Mesodermal cell (in vitro differentiated cells): ENCODE measurements at regions not wholly inside any gene's neighbourhood (a gene's known extent, or its start where the extent isn't known, plus 50 kb on each side); places are given as distances from the start of the nearest gene placed in this dataset.

ENCODE experiments used
- H3K27ac ChIP-seq: 2 replicates; pipeline ENCODE4 v1.7.0; 2013; ENCODE audit warnings: mild to moderate bottlenecking, low read depth, low read length, moderate library complexity; ENCODE audit not compliant: severe bottlenecking
- H3K36me3 ChIP-seq: 2 replicates; pipeline ENCODE4 v1.7.1; 2013; ENCODE audit warnings: mild to moderate bottlenecking, low read length, moderate library complexity; ENCODE audit not compliant: control insufficient read depth, insufficient read depth
- H3K4me1 ChIP-seq: one replicate; pipeline ENCODE4 v1.7.1; 2013; ENCODE audit warnings: mild to moderate bottlenecking, low read length; ENCODE audit not compliant: insufficient read depth, control insufficient read depth, poor library complexity, severe bottlenecking
- H3K4me3 ChIP-seq: 2 replicates; pipeline ENCODE4 v1.7.0; 2013; ENCODE audit warnings: low read length, control low read depth, mild to moderate bottlenecking; ENCODE audit not compliant: insufficient read depth, poor library complexity, severe bottlenecking; ENCODE audit errors: extremely low read depth
- H3K9me3 ChIP-seq: 2 replicates; pipeline ENCODE4 v1.7.1; 2013; ENCODE audit warnings: mild to moderate bottlenecking, low read length, moderate library complexity; ENCODE audit not compliant: control insufficient read depth
- WGBS, 2 experiments: methylation state at CpG; one replicate each; pipeline ENCODE4 v1.1.5; 2013; ENCODE audit warnings: missing lambda C conversion rate in 2 of 2; ENCODE audit not compliant: insufficient coverage in 2 of 2; 5-methylcytosine and 5-hydroxymethylcytosine counted together

DNA sequence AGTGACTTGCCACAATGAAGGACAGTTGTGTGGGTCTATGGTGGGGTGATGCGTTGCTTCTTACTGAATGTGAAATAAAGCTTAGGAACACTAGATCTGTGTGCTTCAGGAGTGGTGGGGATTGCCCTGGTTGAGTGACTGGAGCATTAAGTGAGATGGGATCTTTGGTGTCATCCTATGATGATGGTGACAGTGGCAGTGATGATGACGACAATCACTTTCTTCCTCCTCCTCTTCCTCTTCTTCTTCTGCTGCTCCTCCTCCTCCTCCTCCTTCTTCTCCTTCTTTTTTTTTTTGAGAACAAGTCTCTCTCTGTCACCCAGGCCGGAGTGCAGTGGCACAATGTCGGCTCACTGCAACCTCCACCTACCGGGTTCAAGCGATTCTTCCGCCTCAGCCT lies 396.8 kb downstream of the SEC14L1 start:
- H3K9me3 ChIP-seq = no peaks in the 10 kb centered on the region
- no peaks in the 10 kb centered on the region for H3K36me3 ChIP-seq
- 90 to 92% methylated on average over 5 to 6 of the region's 7 CpGs for WGBS, 2 experiments
- peaks cover 10% of the 10 kb centered on the region for H3K4me1 ChIP-seq
- no peak overlapping the region for H3K27ac ChIP-seq
- H3K4me3 ChIP-seq = no peak overlapping the region

DNA sequence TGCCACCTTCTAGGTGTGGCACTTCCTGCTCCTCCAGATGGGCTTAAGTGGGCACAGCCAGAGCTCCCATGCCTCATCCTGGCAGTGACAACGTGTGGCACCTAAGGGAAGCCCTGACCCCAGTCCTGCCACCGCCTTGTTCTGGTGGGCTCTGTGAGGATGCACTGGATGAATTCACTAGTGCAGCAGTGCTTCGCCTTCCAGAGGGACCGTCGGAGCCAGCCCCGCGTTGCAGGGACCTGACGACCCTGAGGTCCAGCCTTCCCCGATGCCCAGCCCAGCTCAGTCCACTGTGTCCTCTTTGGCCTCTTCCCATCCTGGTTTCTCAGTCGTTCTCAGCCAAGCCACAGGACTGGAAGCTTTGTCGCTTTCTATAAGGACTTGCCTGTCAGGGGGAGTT lies 399.8 kb downstream of the SEC14L1 start:
- no peak overlapping the region for H3K4me3 ChIP-seq
- H3K4me1 ChIP-seq = peaks cover 13% of the 10 kb centered on the region
- H3K9me3 ChIP-seq = no peaks in the 10 kb centered on the region
- H3K27ac ChIP-seq = no peak overlapping the region
- WGBS, 2 experiments = 68 to 75% methylated on average over 10 to 11 of the region's 11 CpGs
- no peaks in the 10 kb centered on the region for H3K36me3 ChIP-seq

DNA sequence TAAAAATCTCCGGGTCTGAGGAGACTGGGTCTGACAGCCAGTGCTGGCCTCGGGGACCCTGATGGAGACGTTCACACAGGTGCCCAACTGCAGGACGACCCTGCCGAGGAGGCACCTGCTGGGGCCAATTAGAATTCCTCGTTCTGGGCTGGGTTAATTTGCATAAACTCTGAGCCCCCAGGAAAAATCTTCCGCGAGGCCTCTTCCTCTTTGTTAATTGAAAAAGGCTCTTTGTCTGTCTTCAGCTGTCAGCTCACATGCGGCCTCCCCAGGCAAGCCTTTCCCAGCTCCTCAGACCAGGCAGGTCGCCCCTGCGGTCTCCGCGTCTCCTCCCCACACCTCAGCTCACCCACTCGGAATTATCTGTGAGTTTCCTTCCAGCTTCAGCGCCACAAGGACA lies 400.2 kb downstream of the SEC14L1 start:
- H3K9me3 ChIP-seq = no peaks in the 10 kb centered on the region
- WGBS, 2 experiments = 26 to 28% methylated on average over 13 to 15 of the region's 15 CpGs
- no peak overlapping the region for H3K27ac ChIP-seq
- peaks cover 13% of the 10 kb centered on the region for H3K4me1 ChIP-seq
- H3K36me3 ChIP-seq = no peaks in the 10 kb centered on the region
- H3K4me3 ChIP-seq = no peak overlapping the region

DNA sequence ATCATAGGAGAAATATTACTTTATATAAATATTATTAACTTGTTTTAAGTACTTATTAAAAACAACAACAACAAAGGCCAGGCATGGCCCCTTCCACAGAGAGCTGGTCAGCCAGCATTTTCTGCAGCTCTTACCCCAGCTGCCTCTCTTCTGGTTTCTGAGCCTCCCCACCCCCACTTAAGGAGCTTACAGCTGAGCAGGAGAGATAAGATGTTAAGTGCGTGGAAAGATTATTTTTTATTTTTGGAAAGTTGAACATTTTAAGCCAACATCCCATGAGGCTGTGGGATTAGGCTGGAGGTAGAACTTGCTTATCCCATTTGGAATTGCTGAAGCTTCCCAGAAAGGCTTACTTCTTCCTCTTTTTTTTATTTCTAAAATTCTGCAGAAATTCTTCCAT lies 401.2 kb downstream of the SEC14L1 start:
- no CpG with 5 or more reads among the region's 1 CpG for WGBS, 2 experiments
- H3K9me3 ChIP-seq = no peaks in the 10 kb centered on the region
- H3K4me3 ChIP-seq = no peak overlapping the region
- H3K4me1 ChIP-seq = peaks cover 17% of the 10 kb centered on the region
- H3K36me3 ChIP-seq = no peaks in the 10 kb centered on the region
- peak overlapping the region; percentile 80 for H3K27ac ChIP-seq

DNA sequence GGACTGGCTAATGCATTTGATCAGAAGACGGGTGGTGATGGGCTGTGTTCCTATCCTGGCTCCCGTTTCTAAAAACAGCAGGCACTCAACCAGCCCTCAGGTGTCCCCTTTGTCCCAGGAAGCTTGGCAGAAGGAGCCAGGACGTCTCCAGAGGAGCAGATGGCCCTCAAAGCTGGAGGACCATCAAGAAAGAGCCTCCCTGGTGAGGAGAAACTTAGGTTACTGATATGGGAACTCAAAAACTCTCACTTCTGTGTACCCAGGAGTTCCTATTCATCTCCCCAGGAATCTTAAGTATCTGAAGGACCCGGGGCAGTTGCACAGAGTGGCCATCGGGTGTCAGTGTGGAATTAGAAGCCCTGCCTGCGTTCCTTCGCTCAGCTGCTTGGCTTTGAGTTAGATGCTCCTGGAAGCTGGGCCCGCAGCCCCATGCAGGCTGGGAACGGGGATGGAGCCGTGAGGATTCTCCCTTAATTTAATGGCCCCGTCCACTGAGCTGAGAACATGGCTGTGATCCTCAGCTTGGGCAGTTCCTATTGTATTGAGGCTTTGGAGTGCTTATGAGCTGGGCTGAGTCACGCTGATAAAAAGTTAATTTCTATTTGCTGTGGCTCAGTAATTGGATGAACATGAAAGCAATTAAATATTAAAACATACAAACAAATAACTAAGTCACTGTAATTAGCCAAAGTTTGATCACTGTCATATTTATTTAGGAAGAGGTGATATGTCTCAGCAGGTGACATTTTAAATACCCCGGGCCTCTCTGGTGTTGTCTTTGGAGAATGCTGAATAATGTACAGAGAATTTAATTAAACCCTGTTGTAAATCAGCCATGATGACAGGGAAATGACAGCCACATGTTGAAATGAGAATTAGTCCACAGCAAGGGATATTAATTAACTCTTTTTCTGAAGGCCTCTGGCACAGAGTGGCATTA lies 402.1 kb downstream of the SEC14L1 start:
- no peak overlapping the region for H3K4me3 ChIP-seq
- no peaks in the 10 kb centered on the region for H3K9me3 ChIP-seq
- H3K4me1 ChIP-seq = peaks cover 17% of the 10 kb centered on the region
- no peaks in the 10 kb centered on the region for H3K36me3 ChIP-seq
- peak overlapping the region; percentile 80 for H3K27ac ChIP-seq
- WGBS, 2 experiments = 12 to 15% methylated on average over 10 to 12 of the region's 13 CpGs

DNA sequence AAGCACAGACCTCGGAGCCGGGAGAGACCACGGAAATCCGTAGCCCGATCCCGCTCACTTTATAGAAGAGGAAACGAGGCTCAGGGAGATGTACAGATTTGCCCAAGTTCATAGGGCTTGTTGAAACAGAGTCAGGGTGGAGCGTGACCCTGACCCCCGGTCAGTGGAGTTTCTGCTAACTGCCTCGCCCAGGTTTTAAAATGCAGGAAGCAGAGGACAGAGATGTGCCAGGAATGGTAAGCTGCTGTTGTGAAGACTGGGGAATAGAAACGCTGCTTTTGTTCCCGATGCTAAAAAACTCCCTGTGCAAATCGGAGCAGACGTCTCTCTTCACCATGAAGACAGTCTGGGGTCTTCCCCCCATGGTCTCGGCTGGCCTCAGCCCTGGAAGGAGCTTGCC lies 403.0 kb downstream of the SEC14L1 start:
- Histone ChIP-seq H3K27ac (no peak overlapping the region), H3K9me3 (no peaks in the 10 kb centered on the region)
- WGBS, 2 experiments = 90% methylated on average over 15 of the region's 15 CpGs

DNA sequence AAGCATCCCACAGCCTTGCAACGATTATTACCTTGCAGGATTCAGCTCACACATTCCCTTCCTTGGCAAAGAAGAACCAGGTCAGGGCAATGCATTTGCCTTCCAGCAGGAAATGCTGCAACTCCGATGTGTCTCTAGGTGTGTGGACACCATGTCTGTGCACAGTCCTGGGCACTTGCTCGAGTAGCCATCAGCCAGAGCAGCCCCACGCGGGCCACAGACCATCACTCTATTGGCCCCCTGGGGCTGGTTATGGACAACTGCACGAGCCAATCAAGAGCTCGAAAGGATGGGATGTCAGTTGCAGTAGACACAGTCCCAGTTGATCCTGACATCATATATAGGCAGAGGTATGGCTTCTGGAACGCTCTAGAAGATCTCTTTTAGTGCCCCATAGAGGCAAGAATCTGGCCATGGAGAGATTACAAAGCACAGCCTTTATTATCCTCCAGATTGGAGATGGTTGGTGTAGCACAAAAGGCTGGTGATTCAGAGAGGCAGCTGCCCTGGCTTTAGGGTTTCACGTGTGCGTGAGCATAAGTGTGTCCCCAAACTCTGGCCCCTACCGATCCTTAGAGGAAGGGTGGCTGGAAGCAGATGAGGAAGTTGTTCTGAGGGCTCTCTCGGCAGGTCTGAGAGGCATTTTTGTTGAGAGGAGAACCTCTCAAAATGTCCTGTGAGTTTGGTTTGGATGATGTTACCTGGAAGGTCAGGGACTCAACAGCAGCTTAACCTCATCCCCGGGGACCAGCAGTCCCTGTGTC lies 403.8 kb downstream of the SEC14L1 start:
- no peak overlapping the region for H3K27ac ChIP-seq
- H3K9me3 ChIP-seq = no peaks in the 10 kb centered on the region
- no peak overlapping the region for H3K4me3 ChIP-seq
- peaks cover 17% of the 10 kb centered on the region for H3K4me1 ChIP-seq
- WGBS, 2 experiments = 79 to 83% methylated on average over 12 to 13 of the region's 13 CpGs
- H3K36me3 ChIP-seq = no peaks in the 10 kb centered on the region

More for the DNA sequence above, 403.0 kb downstream of the SEC14L1 start:
- Histone ChIP-seq H3K4me3 (no peak overlapping the region), H3K36me3 (no peaks in the 10 kb centered on the region), H3K4me1 (peaks cover 17% of the 10 kb centered on the region)

DNA sequence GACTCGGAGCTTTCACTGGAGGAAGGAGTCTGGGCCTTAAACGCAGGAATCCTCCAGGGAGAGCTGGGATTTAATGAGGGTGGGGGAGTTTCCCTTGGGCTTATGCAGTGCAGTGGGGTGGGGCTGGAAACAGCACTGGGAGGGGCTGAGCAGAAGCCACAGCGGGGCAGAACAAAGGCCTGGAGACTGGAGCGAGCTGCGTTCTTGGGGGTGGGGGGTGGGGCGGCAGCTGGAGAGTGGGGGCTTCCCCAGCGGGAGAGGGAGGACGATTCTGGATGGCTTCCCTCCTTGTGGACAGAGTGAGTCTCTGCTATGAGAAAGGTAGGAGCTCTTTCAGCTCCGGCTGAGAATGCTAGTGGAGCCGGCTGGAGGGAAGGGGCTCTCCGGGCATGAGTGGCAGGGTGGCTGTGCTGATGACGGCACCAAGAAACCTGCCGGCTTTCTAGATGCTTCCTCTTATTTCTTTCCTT lies 406.0 kb downstream of the SEC14L1 start:
- 35 to 38% methylated on average over 8 to 10 of the region's 13 CpGs for WGBS, 2 experiments
- H3K27ac ChIP-seq = peak overlapping the region; percentile 45
- peaks cover 15% of the 10 kb centered on the region for H3K4me1 ChIP-seq

DNA sequence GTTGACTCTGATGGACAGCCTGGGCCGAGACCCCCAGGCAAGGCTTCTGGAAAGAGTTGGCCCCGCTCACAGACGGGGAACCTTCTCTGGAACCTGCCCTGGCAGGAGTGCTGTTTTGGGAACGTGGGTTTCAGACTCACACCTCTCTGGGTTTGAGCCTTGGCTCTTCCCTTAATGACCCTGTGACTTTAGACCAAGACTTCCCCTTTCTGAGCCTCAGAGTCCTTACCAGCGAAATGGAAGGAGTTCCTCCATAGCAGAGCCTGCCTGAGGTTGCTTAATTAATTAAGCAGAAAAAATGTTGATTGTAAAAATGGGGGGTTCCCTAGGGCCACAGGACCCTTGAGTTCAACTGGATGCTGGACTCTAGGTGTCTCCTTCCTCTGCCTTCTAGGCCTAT lies 408.2 kb downstream of the SEC14L1 start:
- Histone ChIP-seq H3K9me3 (no peaks in the 10 kb centered on the region), H3K27ac (no peak overlapping the region), H3K4me1 (peaks cover 4% of the 10 kb centered on the region), H3K36me3 (no peaks in the 10 kb centered on the region), H3K4me3 (no peak overlapping the region)
- WGBS, 2 experiments = 91 to 100% methylated on average over 4 to 5 of the region's 5 CpGs

More for the DNA sequence above, 406.0 kb downstream of the SEC14L1 start:
- Histone ChIP-seq H3K9me3 (no peaks in the 10 kb centered on the region), H3K4me3 (peak overlapping the region; percentile 19), H3K36me3 (no peaks in the 10 kb centered on the region)

DNA sequence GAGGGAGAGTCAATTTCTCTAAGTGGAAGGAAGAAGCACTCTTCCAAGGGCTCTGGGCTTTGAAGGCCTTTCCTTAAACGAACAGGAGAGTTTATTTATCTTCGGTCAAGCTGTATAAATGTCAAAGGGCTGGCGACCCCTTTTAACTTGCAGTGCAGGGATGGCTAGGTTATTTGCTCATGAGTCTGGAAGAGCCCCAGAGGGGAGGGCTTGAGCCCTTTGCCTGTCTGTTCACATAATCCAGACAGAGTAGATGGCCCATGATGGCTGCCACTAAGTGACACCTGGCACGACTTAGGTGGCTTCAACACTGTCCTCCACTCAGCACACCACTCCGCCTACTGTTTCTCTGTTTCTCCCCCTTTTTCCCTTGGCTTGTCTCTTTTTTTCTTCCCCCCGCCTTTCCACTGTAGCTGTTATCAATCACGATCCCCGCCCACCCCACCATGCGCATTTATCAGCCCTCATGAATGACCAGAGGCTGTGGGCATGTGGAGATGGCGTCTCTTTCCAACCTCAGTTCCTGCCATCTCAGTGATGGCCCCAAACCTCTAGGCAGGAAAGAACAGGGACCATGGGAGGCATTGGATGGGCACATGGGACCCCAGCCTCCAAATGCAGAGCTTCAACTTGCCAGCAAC lies 408.7 kb upstream of the TNRC6C start:
- peaks cover 4% of the 10 kb centered on the region for H3K4me1 ChIP-seq
- no peaks in the 10 kb centered on the region for H3K9me3 ChIP-seq
- H3K36me3 ChIP-seq = no peaks in the 10 kb centered on the region
- H3K27ac ChIP-seq = no peak overlapping the region
- no peak overlapping the region for H3K4me3 ChIP-seq
- 83 to 85% methylated on average over 7 of the region's 10 CpGs for WGBS, 2 experiments
